Left lung (tissue), 4 donors: ENCODE measurements at regions not wholly inside any gene's neighbourhood (a gene's known extent, or its start where the extent isn't known, plus 50 kb on each side); places are given as distances from the start of the nearest gene placed in this dataset.

Experiments used
- ATAC-seq: fragments of 200-7000 bp; cut with Tn5 transposase; one replicate; pipeline ENCODE4 v1.9.1; 2020; ENCODE audit warnings: moderate library complexity
- DNase-seq, 4 donors: peaks; one replicate each; pipeline ENCODE4 v3.0.0-alpha.2; 2013 to 2020
- H3K27ac ChIP-seq, 2 donors: fragments of 200-600 bp; sonication (generic) in 1 of 2; one replicate each; pipeline versions ENCODE4 v1.5.0 to v1.8.0; 2020 to 2021
- H3K27me3 ChIP-seq, 2 donors: fragments of 200-600 bp; sonication (generic) in 1 of 2; one replicate each; pipeline versions ENCODE4 v1.5.0 to v1.8.0; 2020 to 2021
- H3K36me3 ChIP-seq, 2 donors: fragments of 200-600 bp; sonication (generic) in 1 of 2; one replicate each; pipeline versions ENCODE4 v1.5.0 to v1.8.0; 2020 to 2021
- H3K4me1 ChIP-seq, 2 donors: fragments of 200-600 bp; one replicate each; pipeline ENCODE4 v1.8.0; 2021
- H3K4me3 ChIP-seq, 2 donors: fragments of 200-600 bp; sonication (generic) in 1 of 2; one replicate each; pipeline versions ENCODE4 v1.5.0 to v1.8.0; 2020 to 2021; ENCODE audit warnings: mild to moderate bottlenecking in 1 of 2
- H3K9me3 ChIP-seq, 2 donors: fragments of 200-600 bp; sonication (generic) in 1 of 2; one replicate each; pipeline versions ENCODE4 v1.5.0 to v1.8.0; 2020 to 2021
- CTCF ChIP-seq, 2 donors: fragments of 200-600 bp; sonication (generic) in 1 of 2; IDR thresholded peaks; one replicate each; pipeline versions ENCODE4 v1.5.0 to v1.8.0; 2021; ENCODE audit warnings: antibody characterized with exemption in 2 of 2
- intact Hi-C, 2 donors: fragments of 100-400 bp; cut with DNase I; formaldehyde crosslinking; loops; one replicate each; pipeline versions ENCODE4 v1.11.2 to v1.14.2; 2022
- donor health status: DM: no; HTN: yes; CAD: no.
- donor health status: DM: no; HTN: no; CAD: no.

- TF ChIP-seq CTCF (IDR thresholded peaks at IDR 0.05), result no peak
- Histone ChIP-seq H3K4me1 (peaks cover 0 to 28% of the 10 kb centered on the region in 2 donors), H3K4me3 (no peak overlapping the region), H3K36me3 (no peaks in the 10 kb centered on the region), H3K27me3 (no peaks in the 10 kb centered on the region), H3K9me3 (no peaks in the 10 kb centered on the region), H3K27ac (no peak overlapping the region)
- DNase-seq, result no peak
- no peak for ATAC-seq
- intact Hi-C loops, result no loop called here
These were observed 59.1 kb downstream of the CEBPB start for GRCh38 chr20:50249447-50250388.

GRCh38 chr20:50250679-50251382, 60.2 kb downstream of the CEBPB start:
- DNase-seq, result peak in 1 of 4 donors; percentile 65

GRCh38 chr20:50251383-50251748, 60.7 kb downstream of the CEBPB start:
- Histone ChIP-seq H3K4me1 (peaks cover 0 to 28% of the 10 kb centered on the region in 2 donors), H3K27ac (no peak overlapping the region), H3K27me3 (no peaks in the 10 kb centered on the region), H3K4me3 (no peak overlapping the region), H3K36me3 (no peaks in the 10 kb centered on the region), H3K9me3 (no peaks in the 10 kb centered on the region)
- no peak for DNase-seq
- TF ChIP-seq CTCF (IDR thresholded peaks at IDR 0.05), result no peak
- intact Hi-C loops, result no loop called here
- no peak for ATAC-seq

More at GRCh38 chr20:50250679-50251382, 60.2 kb downstream of the CEBPB start:
- no peaks in the 10 kb centered on the region for H3K36me3 ChIP-seq
- no peak for ATAC-seq
- no peak overlapping the region for H3K27ac ChIP-seq
- H3K27me3 ChIP-seq, result no peaks in the 10 kb centered on the region
- H3K4me1 ChIP-seq, result peaks cover 0 to 28% of the 10 kb centered on the region in 2 donors
- TF ChIP-seq CTCF (IDR thresholded peaks at IDR 0.05), result no peak
- no peak overlapping the region for H3K4me3 ChIP-seq
- intact Hi-C loops, result no loop called here
- H3K9me3 ChIP-seq, result no peaks in the 10 kb centered on the region

- H3K9me3 ChIP-seq, result no peaks in the 10 kb centered on the region
- no peak for DNase-seq
- H3K4me3 ChIP-seq, result no peak overlapping the region
- H3K36me3 ChIP-seq, result no peaks in the 10 kb centered on the region
- no peaks in the 10 kb centered on the region for H3K27me3 ChIP-seq
- H3K4me1 ChIP-seq, result peaks cover 0 to 28% of the 10 kb centered on the region in 2 donors
- ATAC-seq, result no peak
- no peak for TF ChIP-seq CTCF (IDR thresholded peaks at IDR 0.05)
- intact Hi-C loops, result no loop called here
- H3K27ac ChIP-seq, result peak overlapping the region in 1 of 2 donors; percentile 66
These were observed 61.4 kb downstream of the CEBPB start for GRCh38 chr20:50251992-50252511.

GRCh38 chr20:50252701-50253100, 62.1 kb downstream of the CEBPB start:
- DNase-seq (peak in 1 of 4 donors; percentile 73), ATAC-seq (peak; percentile 43)
- peaks cover 0 to 28% of the 10 kb centered on the region in 2 donors for H3K4me1 ChIP-seq
- no peaks in the 10 kb centered on the region for H3K9me3 ChIP-seq
- intact Hi-C loops, result no loop called here
- TF ChIP-seq CTCF (IDR thresholded peaks at IDR 0.05), result no peak
- H3K36me3 ChIP-seq, result no peaks in the 10 kb centered on the region
- H3K4me3 ChIP-seq, result no peak overlapping the region
- H3K27ac ChIP-seq, result peak overlapping the region in 1 of 2 donors; percentile 66
- H3K27me3 ChIP-seq, result no peaks in the 10 kb centered on the region
